Epithelial cell of esophagus (primary cell): ENCODE measurements at regions not wholly inside any gene's neighbourhood (a gene's known extent, or its start where the extent isn't known, plus 50 kb on each side); places are given as distances from the start of the nearest gene placed in this dataset.

Experiments
- DNase-seq: peaks from one replicate; pipeline ENCODE4 v3.0.0; 2010; ENCODE audit warnings: low read depth
- H3K4me3 ChIP-seq: 2 replicates; pipeline ENCODE4 v1.5.1; 2011; ENCODE audit warnings: mild to moderate bottlenecking, low read length, control low read depth
- CTCF ChIP-seq: IDR thresholded peaks from 2 replicates; pipeline ENCODE4 v1.5.1; 2011; ENCODE audit warnings: low read depth, mild to moderate bottlenecking, low read length, control low read depth, inconsistent platforms; ENCODE audit not compliant: insufficient read depth; ENCODE audit errors: missing control alignments

GRCh38 chr6:105884426-105884825, 201.7 kb upstream of the PRDM1 start:
- no peak overlapping the region for H3K4me3 ChIP-seq
- DNase-seq, result no peak
- TF ChIP-seq CTCF, result no peak

- no peak overlapping the region for H3K4me3 ChIP-seq
- DNase-seq, result no peak
- no peak for TF ChIP-seq CTCF
These were observed 202.1 kb upstream of the PRDM1 start for GRCh38 chr6:105884011-105884410.

GRCh38 chr6:105882828-105883227, 203.3 kb upstream of the PRDM1 start:
- no peak for TF ChIP-seq CTCF
- H3K4me3 ChIP-seq, result no peak overlapping the region
- no peak for DNase-seq

GRCh38 chr6:105882121-105882803, 203.9 kb upstream of the PRDM1 start:
- no peak for DNase-seq
- no peak for TF ChIP-seq CTCF
- no peak overlapping the region for H3K4me3 ChIP-seq

- DNase-seq, result no peak
- no peak for TF ChIP-seq CTCF
- no peak overlapping the region for H3K4me3 ChIP-seq
These were observed 204.5 kb upstream of the PRDM1 start for GRCh38 chr6:105881608-105882007.

- DNase-seq, result no peak
- TF ChIP-seq CTCF, result no peak
- H3K4me3 ChIP-seq, result no peak overlapping the region
These were observed 206.1 kb upstream of the PRDM1 start for GRCh38 chr6:105880030-105880492.

- H3K4me3 ChIP-seq, result no peak overlapping the region
- DNase-seq, result peak; percentile 66
- no peak for TF ChIP-seq CTCF
These were observed 207.0 kb upstream of the PRDM1 start for GRCh38 chr6:105879146-105879545.
